22Rv1 (cell line): ENCODE measurements at regions not wholly inside any gene's neighbourhood (a gene's known extent, or its start where the extent isn't known, plus 50 kb on each side); places are given as distances from the start of the nearest gene placed in this dataset.

Source experiments
- ZFX ChIP-seq: fragments of 450-650 bp; IDR thresholded peaks from 2 replicates; pipeline ENCODE4 v1.6.1; 2017; ENCODE audit warnings: antibody characterized with exemption, borderline replicate concordance
- TF ChIP-seq, protein P1 (sequence below): fragments of 450-650 bp; IDR thresholded peaks from 2 replicates; pipeline ENCODE4 v1.5.1; 2017; ENCODE audit warnings: mild to moderate bottlenecking

- TF ChIP-seq, protein P1, sequence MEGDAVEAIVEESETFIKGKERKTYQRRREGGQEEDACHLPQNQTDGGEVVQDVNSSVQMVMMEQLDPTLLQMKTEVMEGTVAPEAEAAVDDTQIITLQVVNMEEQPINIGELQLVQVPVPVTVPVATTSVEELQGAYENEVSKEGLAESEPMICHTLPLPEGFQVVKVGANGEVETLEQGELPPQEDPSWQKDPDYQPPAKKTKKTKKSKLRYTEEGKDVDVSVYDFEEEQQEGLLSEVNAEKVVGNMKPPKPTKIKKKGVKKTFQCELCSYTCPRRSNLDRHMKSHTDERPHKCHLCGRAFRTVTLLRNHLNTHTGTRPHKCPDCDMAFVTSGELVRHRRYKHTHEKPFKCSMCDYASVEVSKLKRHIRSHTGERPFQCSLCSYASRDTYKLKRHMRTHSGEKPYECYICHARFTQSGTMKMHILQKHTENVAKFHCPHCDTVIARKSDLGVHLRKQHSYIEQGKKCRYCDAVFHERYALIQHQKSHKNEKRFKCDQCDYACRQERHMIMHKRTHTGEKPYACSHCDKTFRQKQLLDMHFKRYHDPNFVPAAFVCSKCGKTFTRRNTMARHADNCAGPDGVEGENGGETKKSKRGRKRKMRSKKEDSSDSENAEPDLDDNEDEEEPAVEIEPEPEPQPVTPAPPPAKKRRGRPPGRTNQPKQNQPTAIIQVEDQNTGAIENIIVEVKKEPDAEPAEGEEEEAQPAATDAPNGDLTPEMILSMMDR = no peak
- TF ChIP-seq ZFX = no peak
Observed at GRCh38 chr10:118965096-118965495, 64.4 kb upstream of the NANOS1 start.
